Central memory CD4-positive, alpha-beta T cell (primary cell): ENCODE measurements at regions not wholly inside any gene's neighbourhood (a gene's known extent, or its start where the extent isn't known, plus 50 kb on each side); places are given as distances from the start of the nearest gene placed in this dataset.
"Not testable (repeated sequence)": the region's sequence is repeated elsewhere in the genome, so short reads cannot be mapped to it uniquely, and the experiment has no call there.

Source experiments
- DNase-seq: peaks from one replicate; pipeline ENCODE4 v3.0.0; 2022

DNA sequence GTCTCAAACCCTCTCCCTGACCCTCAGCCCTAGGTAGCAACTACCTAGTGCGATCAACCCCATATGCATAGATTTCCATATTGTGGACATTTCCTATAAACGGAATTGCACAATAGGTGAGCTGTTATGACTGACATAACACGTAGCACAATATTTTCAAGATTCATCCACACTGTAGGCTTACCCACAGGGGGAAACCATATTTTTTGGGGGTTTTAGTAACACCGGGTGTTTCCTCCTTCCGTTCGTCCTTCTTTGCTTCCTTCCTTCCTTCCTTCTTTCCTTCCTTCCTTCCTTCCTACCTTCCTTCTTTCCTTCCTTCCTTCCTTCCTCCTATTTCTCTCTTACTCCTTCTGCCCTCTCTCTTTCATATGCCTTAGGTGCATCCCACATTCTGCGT lies 524.2 kb downstream of the CWH43 start:
- not testable (repeated sequence) for DNase-seq

DNA sequence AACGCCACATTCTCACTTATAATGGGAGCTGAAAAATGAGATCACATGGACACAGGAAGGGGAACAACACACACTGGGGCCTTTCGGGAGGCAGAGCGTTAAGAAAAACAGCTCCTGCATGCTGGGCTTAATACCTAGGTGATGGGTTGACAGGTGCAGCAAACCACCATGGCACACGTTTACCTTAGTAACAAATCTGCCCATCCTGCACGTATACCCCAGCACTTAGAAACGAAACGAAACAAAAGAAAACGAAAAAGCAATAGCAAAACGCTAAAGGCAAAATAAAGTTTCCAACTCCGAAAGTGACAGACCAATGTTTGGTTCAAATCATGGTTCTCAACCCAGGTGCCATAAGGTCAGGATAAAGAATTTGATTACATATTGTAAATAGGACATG lies 525.3 kb downstream of the CWH43 start:
- DNase-seq = not testable (repeated sequence)

GRCh38 chr4:49511881-49512491 lies 525.9 kb downstream of the CWH43 start:
- DNase-seq = not testable (repeated sequence)

DNA sequence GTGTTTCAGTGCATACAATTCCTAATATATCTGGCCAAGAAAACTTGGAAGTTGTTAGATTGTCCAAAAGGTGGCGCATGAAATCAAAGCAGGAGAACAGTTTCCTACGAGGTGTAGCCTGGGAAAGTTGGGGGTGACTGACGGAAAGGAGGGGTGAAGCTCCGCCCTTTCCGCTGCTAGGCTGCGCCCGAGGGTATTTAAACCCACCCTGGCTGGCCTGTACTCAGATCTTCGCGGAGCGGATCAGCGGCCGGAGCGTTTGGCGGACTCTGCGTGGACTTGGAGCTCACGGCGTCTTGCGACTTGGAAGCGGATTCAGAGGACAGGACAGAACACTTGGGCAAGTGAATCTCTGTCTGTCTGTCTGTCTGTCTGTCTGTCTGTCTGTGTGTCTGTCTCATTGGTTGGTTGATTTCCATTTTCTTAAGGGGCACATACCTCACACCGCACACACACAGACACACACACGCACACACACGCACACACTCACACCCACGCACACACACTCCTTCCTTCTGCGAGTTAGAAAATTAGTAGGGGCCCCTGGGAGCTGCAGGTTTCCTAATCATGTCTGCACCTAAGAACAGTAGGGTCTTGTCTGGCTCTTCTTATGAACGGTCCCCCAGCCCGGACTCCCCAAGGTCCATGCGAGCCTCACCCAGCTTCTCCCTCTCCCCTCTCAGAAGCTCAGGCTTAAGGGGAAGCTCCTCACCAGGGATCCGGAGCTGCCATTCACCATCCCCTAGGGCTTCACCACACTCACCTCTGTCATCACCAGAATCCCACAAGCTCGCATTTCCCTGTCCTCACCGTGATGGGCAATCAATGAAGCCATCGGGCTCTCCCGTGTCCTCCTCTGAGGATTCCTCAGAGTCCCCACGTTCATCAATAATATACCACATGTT lies 526.8 kb downstream of the CWH43 start:
- not testable (repeated sequence) for DNase-seq

DNA sequence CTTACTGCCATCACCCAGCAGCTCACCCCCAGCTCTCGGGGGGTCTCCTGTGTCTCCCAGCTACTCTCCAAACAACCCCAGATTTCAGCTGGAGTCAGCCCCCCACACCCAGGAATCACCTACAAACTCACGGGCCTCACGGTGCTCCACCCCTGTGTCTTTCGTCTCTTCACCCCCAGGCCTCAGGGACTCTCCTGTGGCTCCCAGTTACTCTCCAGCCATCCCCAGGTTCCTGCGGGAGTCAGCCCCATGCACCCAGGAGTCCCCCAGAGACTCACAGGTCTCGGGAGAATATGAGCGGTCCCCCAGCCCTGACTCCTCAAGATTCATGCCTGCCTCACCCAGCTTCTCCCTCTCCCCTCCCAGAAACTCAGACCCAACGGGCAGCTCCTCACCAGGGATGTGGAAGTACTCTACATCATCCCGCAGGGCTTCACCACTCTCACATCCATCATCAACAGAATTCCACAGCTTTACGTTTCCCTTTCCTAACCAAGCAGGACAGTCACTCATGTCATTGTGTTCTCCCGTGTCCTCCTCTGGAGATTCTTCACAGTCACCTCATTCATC lies 527.6 kb downstream of the CWH43 start:
- DNase-seq = peak; percentile 1

- DNase-seq = not testable (repeated sequence)
These were observed 528.2 kb downstream of the CWH43 start for GRCh38 chr4:49514171-49514699.

GRCh38 chr4:49514841-49515240 lies 528.8 kb downstream of the CWH43 start:
- not testable (repeated sequence) for DNase-seq

DNA sequence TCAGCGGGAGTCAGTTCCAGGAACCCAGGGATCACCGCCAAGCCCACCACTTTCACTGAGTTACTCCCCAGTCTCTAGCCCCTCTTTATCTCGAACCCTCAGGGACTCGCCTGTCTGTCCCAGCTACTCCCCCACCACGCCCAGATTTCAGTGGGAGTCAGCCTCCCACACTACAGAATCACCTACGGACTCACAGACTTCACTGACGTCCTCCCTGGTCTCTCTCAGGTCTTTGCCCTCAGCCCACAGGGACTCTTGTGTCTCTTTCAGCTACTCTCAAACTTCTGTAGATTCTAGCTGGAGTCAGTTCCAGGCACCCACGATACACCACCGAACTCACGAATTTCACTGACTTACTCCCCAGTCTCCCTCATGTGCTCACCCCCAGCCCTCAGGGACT lies 529.2 kb downstream of the CWH43 start:
- DNase-seq = not testable (repeated sequence)

- DNase-seq = not testable (repeated sequence)
These were observed 530.0 kb downstream of the CWH43 start for GRCh38 chr4:49516096-49516495.

DNA sequence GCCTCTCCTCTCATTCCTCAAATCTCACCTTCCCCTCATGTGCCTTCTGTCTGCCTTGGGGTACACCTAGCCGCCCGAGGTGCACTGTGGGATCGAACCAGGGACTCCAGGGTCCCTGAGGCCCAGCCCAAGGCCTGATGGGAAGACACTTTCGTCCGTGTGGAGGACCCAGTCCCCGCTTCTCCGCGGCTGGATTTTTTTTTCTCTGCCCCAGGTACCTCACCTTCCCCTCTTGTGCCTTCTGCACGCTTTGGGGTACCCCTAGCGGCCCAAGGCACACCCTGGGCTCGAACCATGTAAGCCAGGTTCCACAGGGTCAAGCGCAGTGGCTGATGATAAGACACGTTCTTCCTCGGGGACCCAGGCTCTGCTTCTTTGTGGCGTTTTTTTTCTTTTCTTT lies 530.7 kb downstream of the CWH43 start:
- no peak for DNase-seq

DNA sequence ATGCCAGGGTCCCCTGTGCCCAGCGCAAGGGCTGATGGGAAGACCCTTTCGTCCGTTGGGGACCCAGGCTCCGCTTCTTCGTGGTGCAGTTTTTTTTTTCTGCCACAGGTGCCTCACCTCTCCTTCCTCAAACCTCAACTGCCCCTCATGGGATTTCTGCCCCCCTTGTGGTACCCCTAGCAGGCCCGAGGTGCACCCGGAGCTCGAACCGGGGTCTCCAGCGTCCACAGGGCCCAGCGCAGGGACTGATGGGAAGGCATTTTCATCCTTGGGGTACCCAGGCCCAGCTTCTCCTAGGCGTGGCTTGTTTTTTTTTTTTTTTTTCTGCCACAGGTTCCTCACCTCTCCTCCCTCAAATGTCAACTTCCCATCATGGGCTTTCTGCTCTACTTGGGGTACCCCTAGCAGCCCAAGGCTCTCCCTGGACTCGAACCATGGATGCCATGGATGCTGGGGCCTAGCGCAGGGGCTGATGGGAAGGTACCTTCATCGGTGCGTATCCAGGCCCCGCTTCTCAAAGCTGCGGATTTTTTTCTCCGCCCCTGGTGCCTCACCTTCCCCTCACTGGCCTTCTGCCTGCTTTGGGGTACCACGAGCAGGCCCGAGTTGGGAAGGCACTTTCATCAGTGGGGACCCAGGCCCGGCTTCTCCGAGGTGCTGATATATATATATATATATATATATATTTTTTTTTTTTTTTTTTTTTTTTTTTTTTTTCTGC lies 531.6 kb downstream of the CWH43 start:
- DNase-seq = not testable (repeated sequence)

DNA sequence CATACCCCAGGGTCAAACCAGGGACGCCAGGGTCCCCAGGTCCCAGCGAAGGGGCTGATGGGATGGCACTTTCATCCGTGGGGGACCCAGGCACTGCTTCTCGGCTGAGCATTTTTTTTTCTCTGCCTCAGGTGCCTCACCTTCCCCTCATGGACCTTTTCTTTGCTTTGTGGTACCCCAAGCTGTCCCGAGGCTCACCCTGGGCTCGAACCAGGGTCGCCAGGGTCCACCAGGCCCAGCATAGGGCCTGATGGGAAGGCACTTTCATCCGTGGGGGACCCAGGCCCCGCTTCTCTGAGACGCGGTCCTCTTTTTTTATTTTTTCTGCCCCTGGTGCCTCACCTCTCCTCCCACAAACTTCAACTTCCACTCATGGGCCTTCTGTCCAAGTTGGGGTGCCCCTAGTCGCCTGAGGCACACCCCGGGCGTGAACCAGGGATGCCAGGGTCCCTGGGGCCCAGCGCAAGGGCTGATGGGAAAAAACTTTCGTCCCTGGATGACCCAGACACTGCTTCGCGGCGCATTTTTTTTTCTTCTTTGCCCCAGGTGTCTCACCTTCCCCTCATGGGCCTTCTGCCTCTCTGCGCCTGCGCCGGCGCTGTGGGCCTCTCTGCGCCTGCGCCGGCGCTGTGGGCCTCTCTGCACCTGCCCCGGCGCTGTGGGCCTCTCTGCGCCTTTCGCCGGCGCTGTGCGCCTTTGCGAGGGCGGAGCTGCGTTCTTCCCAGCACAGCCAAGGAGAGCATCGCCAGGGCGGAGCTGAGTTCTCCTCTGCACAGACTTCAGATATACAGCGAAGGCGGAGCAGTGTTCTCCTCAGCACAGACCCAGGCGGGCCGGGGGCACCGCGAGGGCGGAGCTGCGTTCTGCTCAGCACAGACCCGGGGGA lies 533.3 kb downstream of the CWH43 start:
- peak; percentile 4 for DNase-seq

GRCh38 chr4:49523816-49524765 lies 538.0 kb downstream of the CWH43 start:
- DNase-seq = not testable (repeated sequence)

GRCh38 chr4:49558916-49559676 lies 573.0 kb downstream of the CWH43 start:
- not testable (repeated sequence) for DNase-seq

DNA sequence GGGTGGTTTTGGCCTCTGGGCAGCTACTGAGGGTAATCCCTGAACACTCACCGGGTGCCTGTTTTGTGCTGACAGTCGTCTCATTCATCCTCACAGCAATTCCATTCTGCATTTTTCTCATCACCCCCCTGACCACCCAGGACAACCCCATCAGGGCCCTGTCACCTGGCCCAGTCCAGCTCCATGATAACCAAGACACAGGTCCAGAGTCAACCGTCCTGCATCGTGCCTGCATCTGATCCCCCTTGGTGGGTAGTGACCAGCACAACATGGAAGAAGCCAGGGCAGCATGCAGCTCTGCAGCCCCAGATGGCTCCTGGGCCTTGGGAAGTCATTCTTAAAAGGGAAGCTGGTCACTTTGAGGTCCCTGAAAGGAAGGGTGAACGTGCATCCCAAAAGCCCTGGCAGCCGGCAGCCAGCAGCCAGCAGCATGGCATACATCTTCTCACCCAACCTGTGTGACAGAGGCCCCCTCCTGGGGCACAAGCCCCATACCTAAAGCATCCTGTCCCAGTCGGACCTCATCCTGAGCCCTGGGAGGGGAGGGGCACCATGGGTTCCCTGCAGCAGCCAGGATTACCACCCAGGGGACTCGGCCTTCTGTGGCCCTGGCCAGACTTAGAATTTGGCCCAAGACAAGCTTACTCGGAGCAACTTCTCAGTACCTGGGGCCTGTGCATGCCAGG lies 574.2 kb downstream of the CWH43 start:
- not testable (repeated sequence) for DNase-seq

DNA sequence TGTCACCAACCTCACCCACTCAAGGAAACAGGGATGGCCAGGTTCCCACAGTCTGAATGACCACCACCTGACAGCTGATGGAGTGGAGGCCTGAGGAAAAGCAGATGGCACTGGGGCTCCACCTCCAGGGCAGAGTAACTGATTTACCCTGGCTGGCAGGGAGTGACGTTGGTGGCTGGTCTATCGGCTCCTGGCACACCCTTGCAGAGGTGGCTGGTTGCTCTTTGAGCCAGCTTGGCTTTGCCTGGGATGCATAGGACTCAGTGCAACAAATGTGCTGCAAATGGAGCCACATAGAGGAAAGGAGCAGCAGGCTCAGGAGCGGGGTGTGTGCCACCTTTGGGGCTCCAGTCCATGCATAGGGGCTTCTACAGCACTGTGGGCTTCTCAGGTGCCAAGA lies 574.8 kb downstream of the CWH43 start:
- DNase-seq = not testable (repeated sequence)

GRCh38 chr4:49570248-49570647 lies 584.2 kb downstream of the CWH43 start:
- DNase-seq = not testable (repeated sequence)

- DNase-seq = not testable (repeated sequence)
These were observed 587.7 kb downstream of the CWH43 start for GRCh38 chr4:49573666-49574215.

GRCh38 chr4:49575250-49575649 lies 589.2 kb downstream of the CWH43 start:
- not testable (repeated sequence) for DNase-seq
